Cardiac septum (tissue), 1 donor: ENCODE measurements at regions not wholly inside any gene's neighbourhood (a gene's known extent, or its start where the extent isn't known, plus 50 kb on each side); places are given as distances from the start of the nearest gene placed in this dataset.

Experiments used
- DNase-seq: peaks from one replicate; pipeline ENCODE4 v3.0.0-alpha.2; 2020; ENCODE audit warnings: low spot score
- intact Hi-C: fragments of 100-400 bp; cut with DNase I; formaldehyde crosslinking; loops from one replicate; pipeline ENCODE4 v1.14.0; 2022
- donor health status: DM: no; HTN: no; CAD: no.

GRCh38 chr2:65527451-65528240, 95.2 kb upstream of the SPRED2 start:
- intact Hi-C loops: no loop called here
- DNase-seq: no peak

- intact Hi-C loops: no loop called here
- DNase-seq: no peak
Observed at GRCh38 chr2:65525616-65526231, 93.3 kb upstream of the SPRED2 start.

GRCh38 chr2:65522922-65523321, 90.5 kb upstream of the SPRED2 start:
- intact Hi-C loops: no loop called here

GRCh38 chr2:65518751-65519150, 86.4 kb upstream of the SPRED2 start:
- no peak for DNase-seq
- intact Hi-C loops: no loop called here

More at GRCh38 chr2:65522922-65523321, 90.5 kb upstream of the SPRED2 start:
- DNase-seq: no peak

- DNase-seq: no peak
- intact Hi-C loops: no loop called here
Observed at GRCh38 chr2:65514555-65515195, 82.3 kb upstream of the SPRED2 start.

- no peak for DNase-seq
- intact Hi-C loops: no loop called here
Observed at GRCh38 chr2:65512783-65513182, 80.4 kb upstream of the SPRED2 start.

GRCh38 chr2:65511306-65511705, 78.9 kb upstream of the SPRED2 start:
- intact Hi-C loops: no loop called here
- no peak for DNase-seq

GRCh38 chr2:65508225-65508624, 75.8 kb upstream of the SPRED2 start:
- intact Hi-C loops: no loop called here
- no peak for DNase-seq

- intact Hi-C loops: no loop called here
Observed at GRCh38 chr2:65507102-65508069, 75.0 kb upstream of the SPRED2 start.

GRCh38 chr2:65504814-65505697, 72.7 kb upstream of the SPRED2 start:
- intact Hi-C loops: no loop called here
- no peak for DNase-seq

More at GRCh38 chr2:65507102-65508069, 75.0 kb upstream of the SPRED2 start:
- DNase-seq: no peak

- intact Hi-C loops: no loop called here
- DNase-seq: no peak
Observed at GRCh38 chr2:65504201-65504600, 71.8 kb upstream of the SPRED2 start.

GRCh38 chr2:65503746-65504145, 71.3 kb upstream of the SPRED2 start:
- intact Hi-C loops: no loop called here
- DNase-seq: no peak

GRCh38 chr2:65501836-65502235, 69.4 kb upstream of the SPRED2 start:
- intact Hi-C loops: no loop called here
- no peak for DNase-seq

- DNase-seq: no peak
- intact Hi-C loops: no loop called here
Observed at GRCh38 chr2:65501074-65501473, 68.7 kb upstream of the SPRED2 start.

- DNase-seq: no peak
- intact Hi-C loops: no loop called here
Observed at GRCh38 chr2:65500310-65501040, 68.1 kb upstream of the SPRED2 start.

- DNase-seq: no peak
- intact Hi-C loops: no loop called here
Observed at GRCh38 chr2:65499216-65499615, 66.8 kb upstream of the SPRED2 start.

- no peak for DNase-seq
Observed at GRCh38 chr2:65498396-65498795, 66.0 kb upstream of the SPRED2 start.

GRCh38 chr2:65495251-65495877, 63.0 kb upstream of the SPRED2 start:
- no peak for DNase-seq
- intact Hi-C loops: no loop called here

More at GRCh38 chr2:65498396-65498795, 66.0 kb upstream of the SPRED2 start:
- intact Hi-C loops: no loop called here
